Sciatic nerve (tissue), 2 donors: ENCODE measurements at regions not wholly inside any gene's neighbourhood (a gene's known extent, or its start where the extent isn't known, plus 50 kb on each side); places are given as distances from the start of the nearest gene placed in this dataset.
A peak's percentile ranks its signal among the peaks of the same experiment; 100 is the strongest.
"Not testable (repeated sequence)": the region's sequence is repeated elsewhere in the genome, so short reads cannot be mapped to it uniquely, and the experiment has no call there.

Source experiments
- ATAC-seq: fragments of 200-7000 bp; cut with Tn5 transposase; one replicate; pipeline ENCODE4 v1.9.1; 2020; ENCODE audit warnings: mild to moderate bottlenecking, moderate library complexity
- DNase-seq: peaks from one replicate; pipeline ENCODE4 v3.0.0-alpha.2; 2020; ENCODE audit warnings: low spot score
- intact Hi-C: fragments of 100-400 bp; cut with DNase I; formaldehyde crosslinking; loops from one replicate; pipeline ENCODE4 v1.14.2; 2022
- donor health status: DM: no; HTN: no; CAD: no.
- donor health status: DM: no; HTN: no; CAD: no.

DNA sequence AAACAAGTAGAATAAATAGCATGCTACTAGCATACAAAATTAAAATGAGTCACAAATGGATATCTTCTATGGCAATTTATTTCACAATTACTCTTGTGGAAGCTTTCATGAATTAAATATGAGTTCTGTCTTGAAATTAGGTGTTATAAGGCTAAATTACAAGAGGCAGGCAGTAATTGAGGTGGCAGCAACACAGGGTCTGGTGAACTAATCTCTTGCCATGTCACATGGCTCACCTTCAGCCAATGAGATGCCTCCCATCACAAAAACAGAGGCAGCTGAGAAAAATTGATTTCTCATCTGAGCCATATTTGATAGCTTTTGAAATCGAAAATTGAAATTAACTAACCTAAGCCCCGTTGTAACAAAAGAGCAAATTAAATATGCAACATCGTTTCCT is 268.8 kb downstream of the NR2F2 start:
- no peak for DNase-seq
- ATAC-seq = no peak
- intact Hi-C loops = no loop called here

DNA sequence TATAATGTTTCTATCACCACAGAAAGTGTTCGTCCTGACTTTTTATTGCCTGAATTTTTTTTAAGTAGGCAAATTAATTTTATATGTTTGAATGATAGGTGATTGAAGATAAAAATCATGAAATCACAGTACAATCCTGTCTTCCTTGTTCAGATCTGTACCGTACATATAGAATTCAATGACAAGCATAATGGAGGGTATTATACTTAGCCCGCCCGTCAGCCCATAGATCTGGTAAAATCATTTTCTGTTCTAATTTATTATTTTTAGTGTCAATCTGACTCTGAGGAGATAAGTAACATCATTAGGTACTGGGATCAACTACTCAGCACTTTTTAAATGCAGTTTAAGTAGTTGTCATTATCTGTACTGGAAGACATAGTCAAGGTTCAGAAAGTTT is 269.9 kb downstream of the NR2F2 start:
- DNase-seq (no peak), ATAC-seq (no peak)

DNA sequence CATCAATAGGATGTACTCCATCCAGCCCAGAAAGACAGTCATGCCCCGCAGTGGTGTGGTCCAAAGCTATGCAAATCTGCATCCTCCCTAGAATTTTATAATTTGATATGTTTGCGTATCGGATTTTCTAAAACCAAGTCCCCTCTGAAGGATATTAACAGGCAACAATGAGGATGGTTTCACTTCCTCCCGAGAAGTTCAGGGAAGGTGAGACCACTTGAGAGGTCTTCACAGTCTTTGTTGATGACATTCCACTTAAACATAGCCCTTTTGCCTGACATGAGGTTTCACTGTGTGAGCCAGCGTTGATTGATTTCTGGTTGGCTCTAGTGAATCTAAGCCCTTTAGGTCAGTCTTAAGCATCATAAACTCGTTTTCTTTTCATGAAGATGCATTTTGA is 276.1 kb downstream of the NR2F2 start:
- no peak for ATAC-seq
- intact Hi-C loops = no loop called here

More for the DNA sequence above, 269.9 kb downstream of the NR2F2 start:
- intact Hi-C loops = no loop called here

DNA sequence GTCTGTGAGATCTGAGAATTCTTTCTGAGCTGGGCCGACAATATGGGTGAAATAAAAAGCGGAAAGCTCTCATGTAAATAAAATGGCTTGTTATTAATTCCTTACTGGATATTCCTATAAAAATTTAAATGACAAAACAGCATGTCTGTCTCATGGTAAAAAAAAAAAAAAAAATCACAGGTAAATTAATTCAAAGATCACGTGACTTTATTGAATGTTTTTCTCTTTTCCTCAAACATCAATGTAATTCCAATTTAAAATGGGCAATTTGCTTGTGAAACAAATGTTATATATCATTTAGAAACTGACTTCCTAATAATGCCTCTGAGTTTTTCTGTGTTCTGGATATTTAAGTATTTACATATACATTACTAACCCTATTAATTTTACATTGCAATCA is 280.3 kb downstream of the NR2F2 start:
- DNase-seq (no peak), ATAC-seq (no peak)
- intact Hi-C loops = no loop called here

More for the DNA sequence above, 276.1 kb downstream of the NR2F2 start:
- DNase-seq = no peak

DNA sequence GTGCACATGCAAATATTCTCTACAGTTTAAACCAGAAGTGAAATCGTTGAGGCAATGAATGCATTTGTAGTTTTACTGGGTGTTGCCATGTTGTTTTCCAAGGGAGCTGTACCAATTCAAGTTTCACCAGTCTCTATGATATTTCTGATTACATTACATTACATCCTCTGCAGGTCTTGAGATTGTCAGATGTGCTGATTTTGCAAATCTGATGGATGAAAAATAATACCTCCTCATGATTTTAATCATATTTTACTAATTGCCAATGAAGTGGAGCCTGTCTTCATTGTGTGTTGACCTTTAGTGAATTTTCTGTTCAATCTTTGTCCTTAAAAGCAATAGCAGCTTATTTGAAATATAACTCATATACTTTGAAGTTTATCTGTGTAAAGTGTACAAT is 282.4 kb downstream of the NR2F2 start:
- intact Hi-C loops = no loop called here
- no peak for DNase-seq
- no peak for ATAC-seq

DNA sequence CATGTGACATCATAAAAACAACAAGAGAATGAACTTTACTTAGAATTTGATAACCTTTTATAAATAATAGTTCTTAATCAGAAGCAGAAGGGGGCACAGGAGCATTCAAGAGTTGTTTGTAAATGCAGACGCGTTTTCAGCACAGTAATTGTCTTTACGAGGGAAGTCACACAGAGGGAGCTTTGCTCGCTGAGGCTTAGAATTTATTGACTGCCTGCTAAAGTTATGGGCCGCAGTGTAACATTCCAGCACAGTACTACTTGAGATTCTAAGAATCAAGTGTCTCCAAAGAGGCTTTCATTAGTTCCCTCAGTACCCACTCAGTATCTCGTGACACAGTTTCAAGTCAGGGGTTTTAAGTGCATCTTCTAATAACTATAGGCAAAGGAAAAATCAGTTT is 288.7 kb downstream of the NR2F2 start:
- ATAC-seq (no peak), DNase-seq (no peak)
- intact Hi-C loops = no loop called here

DNA sequence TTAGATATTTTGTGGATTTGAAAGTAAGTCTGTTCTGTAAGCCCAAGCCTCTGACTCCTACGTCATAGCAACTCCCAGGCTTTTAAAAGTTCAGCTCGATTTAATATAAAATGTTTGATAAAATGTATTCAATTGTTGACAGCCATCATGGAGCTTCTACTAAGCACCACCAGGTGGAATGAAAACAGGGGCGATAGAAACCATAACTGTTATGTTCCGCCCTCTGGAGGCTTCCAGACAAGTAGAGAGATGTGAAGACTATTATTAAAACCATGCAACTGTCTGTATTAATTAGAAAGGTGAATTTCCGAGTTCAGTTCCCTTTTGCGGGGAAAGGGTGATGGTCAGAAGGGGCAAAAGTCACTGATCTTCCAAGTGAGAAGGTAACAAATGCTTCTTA is 292.2 kb downstream of the NR2F2 start:
- DNase-seq (no peak), ATAC-seq (no peak)
- intact Hi-C loops = no loop called here

DNA sequence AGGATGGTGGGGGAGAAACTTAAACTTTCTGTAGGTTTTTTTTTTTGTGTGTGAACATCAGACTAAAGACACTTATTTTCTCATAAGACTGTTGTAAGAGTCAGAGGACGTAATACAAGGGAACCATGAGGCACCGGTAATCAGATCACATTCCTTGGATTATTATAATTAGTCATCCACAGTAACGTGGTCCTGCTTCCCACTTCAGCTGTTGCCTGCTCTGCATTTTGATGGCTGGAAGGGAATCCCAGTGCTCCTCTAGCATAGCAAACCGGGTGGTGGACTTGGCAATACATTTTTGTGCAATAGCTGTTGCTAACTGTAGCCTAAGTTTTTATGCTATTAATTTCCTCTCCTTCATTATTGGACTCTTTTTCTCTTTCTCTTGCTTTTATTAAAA is 294.8 kb downstream of the NR2F2 start:
- DNase-seq (no peak), ATAC-seq (no peak)
- intact Hi-C loops = no loop called here

DNA sequence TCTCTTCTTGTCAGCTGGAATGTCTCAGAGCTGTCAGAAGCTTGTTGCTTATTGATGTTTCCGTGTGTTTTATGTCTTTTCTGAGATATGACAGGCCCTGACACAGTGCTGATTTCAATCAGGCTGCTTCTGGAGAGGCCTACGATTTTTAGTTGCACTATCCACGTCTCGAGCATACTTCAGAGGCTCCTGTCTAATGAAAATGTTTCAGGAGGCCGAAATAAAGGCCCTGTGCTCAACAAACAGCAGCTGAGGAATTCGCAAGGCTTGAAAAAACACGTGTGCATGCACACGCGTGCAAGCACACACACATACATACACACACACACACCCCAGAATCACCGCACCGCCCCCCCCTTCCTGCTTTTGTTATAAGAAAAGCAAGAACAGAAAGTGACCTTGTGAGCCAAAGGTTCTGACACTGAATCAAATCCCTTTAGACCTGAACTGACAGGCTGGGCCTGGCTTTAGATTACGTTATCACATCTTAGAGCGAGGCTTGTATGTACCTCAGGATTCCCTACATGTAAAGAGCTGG is 296.6 kb downstream of the NR2F2 start:
- peak; percentile 62 for DNase-seq
- peak; percentile 73 for ATAC-seq

DNA sequence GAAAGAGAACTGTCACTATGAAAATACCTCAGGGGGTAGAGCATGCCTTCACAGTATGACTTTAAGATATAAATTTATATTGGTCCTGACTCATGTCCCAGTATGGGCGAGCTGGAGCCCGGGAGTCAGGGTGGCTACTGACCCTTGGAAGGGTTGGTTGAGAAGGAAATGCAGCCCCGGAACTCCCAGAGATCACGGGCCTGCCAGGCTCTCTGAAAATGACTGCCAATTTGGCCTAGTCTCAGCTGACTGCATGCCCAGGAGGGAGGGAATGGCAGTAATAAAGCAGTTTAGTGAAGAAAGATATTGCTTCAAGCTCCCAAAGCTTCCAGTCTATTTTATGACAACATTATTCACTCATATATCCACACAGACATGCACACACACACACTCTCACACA is 299.0 kb downstream of the NR2F2 start:
- intact Hi-C loops = no loop called here
- peak; percentile 66 for DNase-seq
- peak; percentile 83 for ATAC-seq

More for the DNA sequence above, 296.6 kb downstream of the NR2F2 start:
- intact Hi-C loops = no loop called here

DNA sequence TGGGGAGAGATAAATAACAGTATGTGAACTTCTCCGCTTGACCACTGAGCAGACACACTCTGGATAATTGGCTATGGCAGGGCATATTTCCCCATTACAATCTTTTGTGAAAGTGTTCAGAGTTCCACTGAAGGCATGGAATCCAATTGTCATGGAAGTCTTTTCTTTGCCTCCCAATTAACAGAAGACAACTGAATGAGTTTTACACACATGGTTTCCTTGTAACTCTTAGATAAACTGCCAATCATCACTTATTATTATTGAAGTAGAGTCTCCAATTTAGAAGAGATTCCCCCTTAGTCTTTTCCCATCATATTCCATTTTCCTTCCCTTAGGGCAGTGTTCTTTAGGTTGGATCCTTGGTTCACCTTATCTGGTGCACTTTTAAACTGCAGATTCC is 308.3 kb downstream of the NR2F2 start:
- ATAC-seq (no peak), DNase-seq (no peak)
- intact Hi-C loops = no loop called here

DNA sequence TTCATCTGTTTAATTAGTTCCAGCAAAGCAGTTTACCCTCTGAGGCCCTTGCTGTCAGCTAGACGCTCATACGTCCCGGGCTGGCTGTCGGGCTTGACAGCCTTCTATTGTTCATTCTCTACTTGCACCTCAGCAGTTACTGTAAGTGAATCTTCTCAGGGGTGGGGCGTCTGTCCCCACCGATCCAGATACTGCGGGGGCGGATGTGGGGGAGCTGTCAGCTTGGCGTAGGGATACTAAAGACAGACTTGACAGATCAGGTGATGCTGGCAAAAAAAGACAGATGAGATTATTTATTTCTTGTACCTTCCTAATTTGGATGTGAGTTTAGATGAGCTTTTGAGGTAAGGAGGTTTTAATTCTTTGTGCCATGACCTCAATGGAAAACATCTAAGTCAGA is 315.3 kb downstream of the NR2F2 start:
- no peak for ATAC-seq
- DNase-seq = no peak
- intact Hi-C loops = no loop called here

DNA sequence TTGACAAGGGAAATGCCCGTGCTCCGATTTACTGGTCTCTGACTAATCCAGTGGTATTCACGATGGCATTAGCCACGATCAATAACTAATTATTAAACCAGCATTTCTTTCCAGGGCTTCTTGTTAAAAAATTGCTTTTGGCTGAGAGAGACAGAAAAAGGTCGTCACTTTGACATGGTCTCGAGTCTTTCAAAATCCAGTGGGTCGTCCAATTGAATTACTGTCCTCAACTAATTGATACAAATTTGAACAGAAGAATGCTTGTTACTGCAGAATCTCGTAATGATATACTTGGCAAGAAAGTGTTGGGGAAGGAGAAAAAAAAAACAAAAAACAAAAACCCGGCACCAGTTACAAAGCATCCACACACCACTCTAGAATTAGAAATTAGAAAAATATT is 318.4 kb downstream of the NR2F2 start:
- no peak for DNase-seq
- intact Hi-C loops = no loop called here
- ATAC-seq = no peak

DNA sequence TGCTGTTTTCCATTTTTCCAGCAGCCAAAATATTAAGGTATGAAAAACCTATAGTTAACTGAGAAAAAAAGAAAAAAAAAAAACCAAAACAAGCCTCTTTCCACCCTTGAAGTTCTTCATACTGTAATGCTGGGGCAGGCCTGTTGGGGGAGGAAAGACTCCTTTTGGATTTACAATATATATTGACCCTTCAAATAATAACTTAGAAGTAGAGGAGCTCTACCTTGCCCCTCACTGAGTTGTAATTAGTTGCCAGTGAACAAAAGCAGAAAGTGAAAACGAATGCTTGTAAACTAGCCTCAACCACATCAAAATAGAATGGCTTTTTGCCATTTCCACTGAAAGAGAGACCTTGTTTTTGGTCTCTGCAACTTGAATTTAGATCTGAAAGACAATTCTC is 326.6 kb downstream of the NR2F2 start:
- intact Hi-C loops = no loop called here
- no peak for DNase-seq
- no peak for ATAC-seq

DNA sequence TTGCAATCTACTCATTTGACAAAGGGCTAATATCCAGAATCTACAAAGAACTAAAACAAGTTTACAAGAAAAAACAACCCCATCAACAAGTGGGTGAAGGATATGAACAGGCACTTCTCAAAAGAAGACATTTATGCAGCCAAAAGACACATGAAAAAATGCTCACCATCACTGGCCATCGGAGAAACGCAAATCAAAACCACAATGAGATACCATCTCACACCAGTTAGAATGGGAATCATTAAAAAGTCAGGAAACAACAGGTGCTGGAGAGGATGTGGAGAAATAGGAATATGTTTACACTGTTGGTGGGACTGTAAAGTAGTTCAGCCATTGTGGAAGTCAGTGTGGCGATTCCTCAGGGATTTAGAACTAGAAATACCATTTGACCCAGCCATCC is 336.5 kb downstream of the NR2F2 start:
- intact Hi-C loops, DNase-seq, ATAC-seq: not testable (repeated sequence)

DNA sequence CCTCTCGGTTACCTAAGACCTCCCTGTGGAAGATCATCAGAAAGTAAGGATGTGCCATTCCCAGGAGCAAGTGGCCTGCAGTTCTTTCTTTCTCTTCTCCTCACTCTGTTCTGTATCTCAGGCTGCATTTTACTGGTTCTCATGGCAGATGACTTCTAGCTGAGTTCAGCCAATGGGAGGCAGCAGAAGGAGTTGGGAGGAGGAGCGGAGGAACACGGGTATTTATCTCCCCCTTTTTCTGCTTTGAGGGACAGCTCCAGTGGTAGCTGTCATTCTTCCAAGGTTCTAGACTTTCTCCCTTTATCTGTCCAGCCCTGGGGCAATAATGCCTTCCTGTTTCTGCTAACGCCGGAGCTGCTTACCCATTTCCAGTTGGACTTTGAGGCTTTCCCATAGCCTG is 339.9 kb downstream of the NR2F2 start:
- DNase-seq (no peak), ATAC-seq (no peak)
- intact Hi-C loops = no loop called here

DNA sequence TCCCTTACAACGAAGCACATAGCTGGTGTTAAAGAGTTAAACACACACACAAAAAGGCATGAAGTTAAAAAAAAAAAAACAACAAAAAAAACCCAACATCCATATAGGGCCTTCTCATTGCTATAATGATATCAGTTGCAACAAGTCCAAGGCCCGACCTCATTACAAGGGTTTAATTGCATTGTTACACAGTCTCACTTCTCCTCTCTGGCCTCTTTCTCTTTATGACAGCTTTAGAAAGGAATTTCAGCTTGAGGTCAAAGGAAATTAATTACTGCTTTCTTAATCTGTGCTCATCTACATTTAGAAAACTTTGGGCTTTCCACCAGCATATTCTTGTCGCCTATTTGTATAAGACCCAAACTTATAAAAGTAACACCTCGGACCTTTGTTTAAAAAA is 342.1 kb downstream of the NR2F2 start:
- ATAC-seq = no peak
- intact Hi-C loops = no loop called here
- no peak for DNase-seq

DNA sequence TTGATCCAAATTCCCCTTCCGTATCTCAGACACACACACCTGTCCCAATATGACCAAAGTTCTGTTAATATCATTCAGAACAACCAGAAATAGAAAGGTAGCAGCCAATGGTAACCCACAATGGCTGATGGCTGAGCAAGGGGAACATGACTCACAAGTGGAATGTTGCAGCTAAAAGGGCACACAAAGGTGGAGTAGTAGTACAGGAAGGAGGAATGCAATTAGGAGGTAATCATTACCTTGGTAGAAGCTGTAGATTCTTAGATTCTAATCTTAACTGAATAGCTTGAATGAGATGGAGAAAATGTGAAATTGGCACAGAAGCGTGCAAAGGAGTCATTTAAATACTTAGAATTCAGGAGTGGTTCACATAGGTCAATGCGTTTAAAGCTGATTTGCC is 347.9 kb downstream of the NR2F2 start:
- DNase-seq = no peak
- ATAC-seq = no peak
- intact Hi-C loops = no loop called here

DNA sequence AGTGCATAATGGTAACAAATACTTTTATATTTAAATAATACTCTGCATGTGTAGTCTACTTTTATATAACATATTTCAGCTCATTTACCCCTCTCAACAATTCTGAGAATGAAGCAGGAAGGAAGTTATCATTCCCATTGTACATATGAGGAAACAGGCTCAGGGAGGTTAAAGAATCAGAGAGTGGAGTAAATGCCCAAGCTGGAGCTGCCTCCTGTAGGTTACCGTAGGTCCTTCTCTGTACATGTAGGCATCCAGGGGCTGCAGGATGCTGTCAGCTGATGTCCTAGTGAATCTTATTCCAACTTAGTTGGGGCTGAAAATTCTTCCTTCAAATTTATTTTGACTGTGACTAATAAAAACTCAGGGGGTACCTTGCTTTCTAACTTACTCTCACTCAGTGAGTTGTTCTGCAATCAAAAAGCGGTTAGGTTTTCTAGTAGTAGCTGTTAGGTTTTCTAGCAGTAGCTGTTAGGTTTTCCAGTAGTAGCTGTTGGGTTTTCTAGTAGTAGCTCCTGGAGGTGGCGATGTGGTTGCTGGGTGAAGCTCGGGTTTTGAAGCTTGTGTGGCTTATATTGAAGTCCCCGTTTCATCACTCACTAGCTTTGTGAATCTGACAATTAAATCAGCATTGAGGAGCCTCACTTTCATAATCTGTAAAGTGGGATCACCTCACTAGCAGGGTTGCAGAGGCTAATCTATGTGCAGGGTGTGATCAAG is 357.0 kb downstream of the NR2F2 start:
- ATAC-seq = no peak
- intact Hi-C loops = no loop called here

DNA sequence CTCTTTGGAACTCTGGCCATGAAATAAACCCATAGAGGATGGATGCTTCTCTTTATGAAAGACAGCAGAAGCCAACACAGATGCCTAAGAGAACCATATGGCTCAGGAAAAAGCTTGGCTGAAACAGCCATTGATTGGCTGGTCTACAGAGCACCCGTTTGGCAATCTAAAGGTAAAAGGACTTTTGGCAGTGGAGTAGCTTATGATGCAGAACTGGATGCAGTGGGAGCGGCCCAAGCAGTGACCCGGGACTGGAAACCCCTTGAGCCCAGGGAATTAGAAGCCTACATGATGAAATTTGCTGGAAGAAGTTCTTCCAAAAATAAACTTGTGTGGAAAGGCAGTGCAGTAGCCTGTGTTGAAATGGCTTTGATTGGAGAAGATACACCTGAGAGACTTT is 360.2 kb downstream of the NR2F2 start:
- intact Hi-C loops = no loop called here
- ATAC-seq (peak; percentile 44), DNase-seq (no peak)

More for the DNA sequence above, 357.0 kb downstream of the NR2F2 start:
- no peak for DNase-seq

DNA sequence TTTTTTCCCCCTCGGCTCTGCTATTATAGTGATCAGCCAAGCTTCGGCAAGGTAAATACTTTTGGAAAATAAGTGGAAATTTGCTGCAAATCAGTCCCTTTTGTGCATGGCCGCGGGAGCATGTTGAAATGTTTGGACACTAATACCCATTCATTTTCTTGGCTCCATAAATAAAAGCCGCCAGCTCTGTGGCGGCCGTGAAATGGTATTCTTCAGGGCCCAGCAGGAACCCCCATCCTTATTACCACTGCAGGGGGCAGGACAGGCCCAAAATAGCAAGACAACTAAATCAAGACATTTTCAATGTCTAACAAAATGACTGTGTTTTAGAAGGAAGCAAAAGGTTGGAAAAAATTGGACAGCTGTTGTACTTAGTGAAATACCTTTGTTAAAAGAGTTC is 362.3 kb downstream of the NR2F2 start:
- ATAC-seq (no peak), DNase-seq (no peak)
- intact Hi-C loops = no loop called here
